Fibroblast of the aortic adventitia (primary cell): ENCODE measurements at regions not wholly inside any gene's neighbourhood (a gene's known extent, or its start where the extent isn't known, plus 50 kb on each side); places are given as distances from the start of the nearest gene placed in this dataset.

Experiments
- DNase-seq: peaks from one replicate; pipeline ENCODE4 v3.0.0-alpha.2; 2010; ENCODE audit warnings: low read depth
- H3K4me3 ChIP-seq: 2 replicates; pipeline ENCODE4 v1.5.1; 2011; ENCODE audit warnings: low read depth, mild to moderate bottlenecking, control low read depth, low read length, moderate library complexity
- TF ChIP-seq, protein P1 (sequence below): IDR thresholded peaks from 2 replicates; pipeline ENCODE4 v1.5.1; 2011; ENCODE audit warnings: mild to moderate bottlenecking, low read length, control low read depth, inconsistent platforms; ENCODE audit not compliant: insufficient read depth

DNA sequence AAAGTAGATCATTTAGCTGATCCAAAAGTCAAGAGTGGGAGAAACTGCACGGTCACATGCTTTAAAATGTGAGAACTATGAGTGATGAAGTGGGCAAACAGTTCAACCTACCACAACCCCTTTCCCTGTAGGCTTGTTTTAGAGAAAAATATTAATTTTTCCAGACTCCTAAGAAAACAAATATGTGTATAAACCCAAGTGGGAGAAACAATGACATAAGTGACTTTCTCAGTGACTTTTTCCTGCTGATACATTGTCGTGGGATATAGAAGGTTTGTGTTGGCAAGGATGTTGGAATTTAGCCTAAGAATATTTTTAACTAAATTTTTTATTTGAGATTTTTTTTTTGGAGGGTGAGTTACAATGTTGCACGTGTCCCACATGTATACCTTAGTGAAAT, 321.7 kb downstream of the FIGN start:
- DNase-seq = no peak
- H3K4me3 ChIP-seq = no peak overlapping the region
- TF ChIP-seq, protein P1, sequence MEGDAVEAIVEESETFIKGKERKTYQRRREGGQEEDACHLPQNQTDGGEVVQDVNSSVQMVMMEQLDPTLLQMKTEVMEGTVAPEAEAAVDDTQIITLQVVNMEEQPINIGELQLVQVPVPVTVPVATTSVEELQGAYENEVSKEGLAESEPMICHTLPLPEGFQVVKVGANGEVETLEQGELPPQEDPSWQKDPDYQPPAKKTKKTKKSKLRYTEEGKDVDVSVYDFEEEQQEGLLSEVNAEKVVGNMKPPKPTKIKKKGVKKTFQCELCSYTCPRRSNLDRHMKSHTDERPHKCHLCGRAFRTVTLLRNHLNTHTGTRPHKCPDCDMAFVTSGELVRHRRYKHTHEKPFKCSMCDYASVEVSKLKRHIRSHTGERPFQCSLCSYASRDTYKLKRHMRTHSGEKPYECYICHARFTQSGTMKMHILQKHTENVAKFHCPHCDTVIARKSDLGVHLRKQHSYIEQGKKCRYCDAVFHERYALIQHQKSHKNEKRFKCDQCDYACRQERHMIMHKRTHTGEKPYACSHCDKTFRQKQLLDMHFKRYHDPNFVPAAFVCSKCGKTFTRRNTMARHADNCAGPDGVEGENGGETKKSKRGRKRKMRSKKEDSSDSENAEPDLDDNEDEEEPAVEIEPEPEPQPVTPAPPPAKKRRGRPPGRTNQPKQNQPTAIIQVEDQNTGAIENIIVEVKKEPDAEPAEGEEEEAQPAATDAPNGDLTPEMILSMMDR = no peak

DNA sequence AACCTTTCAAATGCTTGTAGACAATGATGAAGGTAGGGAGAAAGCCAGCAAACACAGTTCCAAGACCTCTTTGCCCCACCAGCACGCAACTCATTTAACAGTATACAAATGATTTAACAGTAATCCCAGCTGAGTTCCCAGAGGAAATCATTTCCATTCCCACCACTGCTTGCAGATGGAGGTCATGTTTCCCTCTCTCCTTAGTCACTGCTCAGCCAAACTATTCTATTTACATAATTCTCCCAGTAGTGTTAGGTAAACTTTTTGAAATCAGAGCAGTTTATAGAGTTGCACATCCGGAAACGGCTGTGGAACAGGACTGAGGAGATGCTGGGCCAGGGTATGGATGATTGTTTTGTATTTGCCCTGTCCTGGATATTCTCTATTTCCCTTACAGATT, 328.5 kb downstream of the FIGN start:
- DNase-seq = no peak
- no peak overlapping the region for H3K4me3 ChIP-seq
- TF ChIP-seq, protein P1 = no peak

DNA sequence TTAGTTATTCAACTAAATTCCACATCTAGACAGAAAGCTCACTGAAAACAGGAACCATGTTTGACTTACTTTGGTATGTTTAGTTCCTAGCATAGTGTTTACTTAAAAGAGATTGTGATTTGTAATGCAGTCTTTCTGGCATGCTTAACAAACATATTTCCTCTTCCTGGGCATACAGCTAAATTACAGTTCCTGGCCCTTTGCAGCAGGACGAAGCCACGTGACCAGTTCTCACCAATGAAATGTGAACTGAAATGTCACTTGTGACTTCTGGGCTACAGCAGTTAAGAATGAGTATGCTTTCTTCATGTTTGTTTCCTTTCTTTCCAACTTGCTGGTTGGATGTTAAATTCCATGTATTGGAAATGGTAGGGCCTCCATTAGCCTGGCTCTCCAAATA, 330.5 kb downstream of the FIGN start:
- TF ChIP-seq, protein P1 = no peak
- H3K4me3 ChIP-seq = no peak overlapping the region
- DNase-seq = no peak

DNA sequence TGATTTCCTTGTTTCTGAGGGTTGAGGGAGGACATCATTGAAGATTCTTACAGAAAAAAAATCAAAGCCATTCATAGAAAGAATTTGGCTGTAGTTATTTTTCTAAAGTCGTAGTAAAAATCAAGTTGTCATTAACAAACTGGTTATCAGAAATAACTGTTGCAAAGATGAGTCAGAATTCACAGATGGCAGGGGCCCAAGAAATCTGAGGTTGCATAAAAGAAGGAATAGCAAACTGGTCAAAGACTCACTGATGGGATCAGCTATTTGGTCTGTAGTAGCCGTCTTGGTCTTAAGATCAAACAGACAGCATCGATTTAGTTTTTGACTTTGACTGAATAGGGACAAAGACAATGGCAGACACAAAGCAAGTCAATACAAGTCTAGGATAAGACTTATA, 334.3 kb downstream of the FIGN start:
- peak; percentile 61 for DNase-seq
- TF ChIP-seq, protein P1 = no peak

DNA sequence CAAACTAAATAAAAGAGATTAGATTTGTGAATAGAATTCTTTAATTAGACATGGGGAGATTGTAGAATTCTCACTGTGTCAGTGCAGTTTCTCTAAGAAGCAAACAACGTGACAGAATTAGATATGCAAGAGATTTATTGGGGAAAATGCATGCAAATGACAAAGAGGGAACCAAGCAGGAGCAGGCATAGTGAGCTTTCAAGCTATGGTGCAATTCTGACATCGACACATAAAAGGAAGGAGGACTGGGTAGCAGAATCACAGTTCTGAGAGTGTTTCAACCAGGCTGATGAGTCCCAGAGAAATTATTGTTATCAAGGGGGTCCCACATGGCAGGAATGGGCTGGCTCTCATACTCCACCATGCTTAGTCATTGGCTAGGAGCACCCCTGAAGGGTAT, 338.4 kb downstream of the FIGN start:
- H3K4me3 ChIP-seq = no peak overlapping the region
- TF ChIP-seq, protein P1 = no peak
- no peak for DNase-seq

More for the DNA sequence above, 334.3 kb downstream of the FIGN start:
- no peak overlapping the region for H3K4me3 ChIP-seq

DNA sequence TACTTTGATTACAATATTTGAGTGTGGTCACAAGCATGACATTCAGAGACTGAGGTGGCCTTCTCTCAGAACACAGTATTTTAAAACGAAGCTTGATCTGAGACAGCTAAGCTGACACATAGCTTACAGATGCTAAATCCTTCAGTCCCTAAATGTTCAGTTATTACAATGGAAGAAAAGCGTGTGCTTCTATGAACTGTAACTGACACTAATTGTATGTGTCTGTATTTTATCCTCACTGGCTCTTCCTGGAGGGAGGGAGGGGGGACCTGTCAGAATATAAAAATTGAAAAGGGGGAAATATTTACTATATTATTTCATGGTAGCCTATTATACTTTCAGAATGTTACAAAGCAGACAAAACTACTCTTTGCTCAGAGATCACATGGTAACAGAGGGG, 340.2 kb downstream of the FIGN start:
- no peak for DNase-seq
- no peak overlapping the region for H3K4me3 ChIP-seq
- TF ChIP-seq, protein P1 = no peak

DNA sequence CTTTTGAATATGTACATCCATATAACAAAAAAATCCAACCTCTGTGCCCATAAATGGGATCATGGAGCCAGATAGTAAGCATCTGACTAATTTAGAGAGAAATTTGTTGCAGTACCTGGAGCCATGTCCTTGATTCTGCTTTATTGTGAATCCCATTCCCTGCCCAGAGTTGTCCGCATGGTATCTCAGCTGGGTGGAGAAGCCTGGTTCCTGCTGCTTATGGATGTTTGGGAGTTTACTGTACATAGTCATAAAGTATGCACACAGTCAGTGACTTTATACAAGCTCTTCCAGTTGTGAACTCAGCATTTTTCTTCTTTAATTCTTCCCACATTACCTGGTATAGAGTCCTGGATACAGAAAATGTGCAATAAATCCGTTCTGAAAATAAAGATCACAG, 346.0 kb downstream of the FIGN start:
- TF ChIP-seq, protein P1 = no peak
- no peak overlapping the region for H3K4me3 ChIP-seq
- no peak for DNase-seq
